Activated T-cell treated with anti-CD3 and anti-CD28 coated beads for 48 hours (primary cell): ENCODE measurements at regions not wholly inside any gene's neighbourhood (a gene's known extent, or its start where the extent isn't known, plus 50 kb on each side); places are given as distances from the start of the nearest gene placed in this dataset.

Source experiments
- DNase-seq: peaks from one replicate; pipeline ENCODE4 v3.0.0-alpha.2; 2020; ENCODE audit warnings: low read depth

- no peak for DNase-seq
These were observed 279.0 kb upstream of the RTL1 start for GRCh38 chr14:101182476-101182875.

GRCh38 chr14:101183376-101184103, 280.0 kb upstream of the RTL1 start:
- DNase-seq: no peak

GRCh38 chr14:101184104-101184455, 280.6 kb upstream of the RTL1 start:
- DNase-seq: no peak

- DNase-seq: no peak
These were observed 281.1 kb upstream of the RTL1 start for GRCh38 chr14:101184572-101184971.

GRCh38 chr14:101185073-101185835, 281.7 kb upstream of the RTL1 start:
- DNase-seq: no peak

GRCh38 chr14:101185946-101186345, 282.4 kb upstream of the RTL1 start:
- no peak for DNase-seq

GRCh38 chr14:101186544-101186943, 283.0 kb upstream of the RTL1 start:
- no peak for DNase-seq

GRCh38 chr14:101186992-101187815, 283.7 kb upstream of the RTL1 start:
- no peak for DNase-seq

GRCh38 chr14:101187816-101188570, 284.5 kb upstream of the RTL1 start:
- DNase-seq: no peak

GRCh38 chr14:101188571-101188915, 285.0 kb upstream of the RTL1 start:
- DNase-seq: no peak

GRCh38 chr14:101189266-101189665, 285.7 kb upstream of the RTL1 start:
- DNase-seq: no peak

- DNase-seq: no peak
These were observed 286.5 kb upstream of the RTL1 start for GRCh38 chr14:101189962-101190560.

- no peak for DNase-seq
These were observed 287.7 kb upstream of the RTL1 start for GRCh38 chr14:101191101-101191720.

- DNase-seq: no peak
These were observed 288.5 kb upstream of the RTL1 start for GRCh38 chr14:101191721-101192660.

GRCh38 chr14:101192661-101193000, 289.1 kb upstream of the RTL1 start:
- DNase-seq: no peak

GRCh38 chr14:101193106-101193844, 289.8 kb upstream of the RTL1 start:
- DNase-seq: no peak

GRCh38 chr14:101193845-101194372, 290.4 kb upstream of the RTL1 start:
- no peak for DNase-seq

- DNase-seq: no peak
These were observed 291.1 kb upstream of the RTL1 start for GRCh38 chr14:101194373-101195308.
